Gastrocnemius medialis (tissue), 4 donors: ENCODE measurements at regions not wholly inside any gene's neighbourhood (a gene's known extent, or its start where the extent isn't known, plus 50 kb on each side); places are given as distances from the start of the nearest gene placed in this dataset.
"Not testable (repeated sequence)": the region's sequence is repeated elsewhere in the genome, so short reads cannot be mapped to it uniquely, and the experiment has no call there.

Experiments used
- ATAC-seq, 2 donors: fragments of 150-250 bp; one replicate each; pipeline ENCODE4 v1.9.1; 2016
- DNase-seq, 2 donors: peaks; one replicate each; pipeline ENCODE4 v3.0.0-alpha.2; 2019
- H3K27ac ChIP-seq, 4 donors: fragments of 200-600 bp; sonication (generic); 1 replicate in 1 of 4; 2 replicates in 3 of 4; pipeline ENCODE4 v1.5.1; 2016 to 2018; ENCODE audit warnings: mild to moderate bottlenecking in 2 of 4, moderate library complexity in 1 of 4
- H3K27me3 ChIP-seq, 3 donors: fragments of 200-600 bp; sonication (generic) in 2 of 3; 1 replicate in 1 of 3; 2 replicates in 2 of 3; pipeline versions ENCODE4 v1.5.1 to v1.6.0; 2016 to 2019; ENCODE audit warnings: mild to moderate bottlenecking in 1 of 3, moderate library complexity in 1 of 3
- H3K36me3 ChIP-seq, 2 donors: fragments of 200-600 bp; sonication (generic) in 1 of 2; one replicate each; pipeline ENCODE4 v1.5.1; 2017 to 2018
- H3K4me1 ChIP-seq, 2 donors: fragments of 200-600 bp; sonication (generic) in 1 of 2; one replicate each; pipeline ENCODE4 v1.5.1; 2016 to 2017; ENCODE audit warnings: mild to moderate bottlenecking in 2 of 2
- H3K4me3 ChIP-seq, 4 donors: fragments of 200-600 bp; sonication (generic) in 3 of 4; 1 replicate in 1 of 4; 2 replicates in 3 of 4; pipeline ENCODE4 v1.5.1; 2016 to 2019; ENCODE audit warnings: mild to moderate bottlenecking in 2 of 4
- H3K9me3 ChIP-seq, 3 donors: fragments of 200-600 bp; sonication (generic) in 2 of 3; 1 replicate in 1 of 3; 2 replicates in 2 of 3; pipeline ENCODE4 v1.5.1; 2016 to 2019
- POLR2A ChIP-seq, 2 donors: fragments of 450-650 bp; IDR thresholded peaks; one replicate each; pipeline ENCODE4 v1.6.1; 2017; ENCODE audit warnings: antibody characterized with exemption in 2 of 2, mild to moderate bottlenecking in 2 of 2, moderate library complexity in 2 of 2
- in situ Hi-C, 4 donors: fragments of 200-750 bp; cut with MboI; loops; one replicate each; pipeline versions ENCODE4 v1.15.0 to v1.8.0; 2017; ENCODE audit warnings: low sequenced_read_pairs in 4 of 4
- intact Hi-C: fragments of 100-400 bp; cut with DNase I; formaldehyde crosslinking; loops from one replicate; pipeline ENCODE4 v1.15.1; 2023; ENCODE audit warnings: low total_unique reads
- TF ChIP-seq, protein P1 (sequence below), 5 experiments: fragments of 450-650 bp in 3 of 5; fragments of 200-600 bp in 2 of 5; sonication (generic) in 2 of 5; IDR thresholded peaks in 4 of 5; conservative IDR thresholded peaks in 1 of 5; 1 replicate in 4 of 5; 2 replicates in 1 of 5; pipeline ENCODE4 v1.5.1; 2016 to 2019; ENCODE audit warnings: antibody characterized with exemption in 5 of 5, mild to moderate bottlenecking in 3 of 5, moderate library complexity in 3 of 5

DNA sequence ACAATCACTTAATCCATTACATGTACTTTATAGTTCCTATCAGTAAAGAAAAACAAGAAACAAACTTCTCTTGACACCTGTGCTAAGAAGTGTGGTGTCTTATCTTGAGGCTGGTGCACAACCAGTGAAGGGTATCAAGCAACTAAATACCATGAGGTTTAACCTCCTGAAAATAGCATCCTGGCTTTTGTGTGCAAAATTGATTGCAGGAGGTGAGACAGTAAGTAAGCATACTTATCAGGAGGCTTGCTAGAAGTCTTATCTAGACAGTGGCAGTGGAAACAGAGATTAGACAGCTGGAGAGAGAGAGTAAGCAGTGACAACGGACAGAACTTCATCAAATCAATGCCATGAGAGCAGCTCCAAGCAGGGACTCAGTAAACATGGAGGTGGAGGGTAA is 730.3 kb downstream of the DNAH5 start:
- no peak overlapping the region for H3K27ac ChIP-seq
- in situ Hi-C loops (no loop called here), intact Hi-C loops (no loop called here)
- TF ChIP-seq, protein P1, sequence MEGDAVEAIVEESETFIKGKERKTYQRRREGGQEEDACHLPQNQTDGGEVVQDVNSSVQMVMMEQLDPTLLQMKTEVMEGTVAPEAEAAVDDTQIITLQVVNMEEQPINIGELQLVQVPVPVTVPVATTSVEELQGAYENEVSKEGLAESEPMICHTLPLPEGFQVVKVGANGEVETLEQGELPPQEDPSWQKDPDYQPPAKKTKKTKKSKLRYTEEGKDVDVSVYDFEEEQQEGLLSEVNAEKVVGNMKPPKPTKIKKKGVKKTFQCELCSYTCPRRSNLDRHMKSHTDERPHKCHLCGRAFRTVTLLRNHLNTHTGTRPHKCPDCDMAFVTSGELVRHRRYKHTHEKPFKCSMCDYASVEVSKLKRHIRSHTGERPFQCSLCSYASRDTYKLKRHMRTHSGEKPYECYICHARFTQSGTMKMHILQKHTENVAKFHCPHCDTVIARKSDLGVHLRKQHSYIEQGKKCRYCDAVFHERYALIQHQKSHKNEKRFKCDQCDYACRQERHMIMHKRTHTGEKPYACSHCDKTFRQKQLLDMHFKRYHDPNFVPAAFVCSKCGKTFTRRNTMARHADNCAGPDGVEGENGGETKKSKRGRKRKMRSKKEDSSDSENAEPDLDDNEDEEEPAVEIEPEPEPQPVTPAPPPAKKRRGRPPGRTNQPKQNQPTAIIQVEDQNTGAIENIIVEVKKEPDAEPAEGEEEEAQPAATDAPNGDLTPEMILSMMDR (IDR thresholded peaks at IDR 0.05 in 4 of 5, conservative IDR thresholded peaks at IDR 0.05 in 1 of 5): no peak
- H3K27me3 ChIP-seq: no peaks in the 10 kb centered on the region
- H3K4me1 ChIP-seq: no peaks in the 10 kb centered on the region
- no peaks in the 10 kb centered on the region for H3K36me3 ChIP-seq
- H3K4me3 ChIP-seq: no peak overlapping the region
- no peak for DNase-seq
- ATAC-seq: no peak
- H3K9me3 ChIP-seq: no peaks in the 10 kb centered on the region

GRCh38 chr5:13212886-13213285 is 731.6 kb downstream of the DNAH5 start:
- DNase-seq (no peak), ATAC-seq (no peak)
- H3K4me3 ChIP-seq: no peak overlapping the region
- intact Hi-C loops: no loop called here
- TF ChIP-seq POLR2A (IDR thresholded peaks at IDR 0.05): no peak
- TF ChIP-seq, protein P1 (IDR thresholded peaks at IDR 0.05 in 4 of 5, conservative IDR thresholded peaks at IDR 0.05 in 1 of 5): no peak
- no peaks in the 10 kb centered on the region for H3K27me3 ChIP-seq
- H3K4me1 ChIP-seq: no peaks in the 10 kb centered on the region
- H3K27ac ChIP-seq: no peak overlapping the region
- in situ Hi-C loops: no loop called here
- H3K9me3 ChIP-seq: no peaks in the 10 kb centered on the region
- H3K36me3 ChIP-seq: no peaks in the 10 kb centered on the region

DNA sequence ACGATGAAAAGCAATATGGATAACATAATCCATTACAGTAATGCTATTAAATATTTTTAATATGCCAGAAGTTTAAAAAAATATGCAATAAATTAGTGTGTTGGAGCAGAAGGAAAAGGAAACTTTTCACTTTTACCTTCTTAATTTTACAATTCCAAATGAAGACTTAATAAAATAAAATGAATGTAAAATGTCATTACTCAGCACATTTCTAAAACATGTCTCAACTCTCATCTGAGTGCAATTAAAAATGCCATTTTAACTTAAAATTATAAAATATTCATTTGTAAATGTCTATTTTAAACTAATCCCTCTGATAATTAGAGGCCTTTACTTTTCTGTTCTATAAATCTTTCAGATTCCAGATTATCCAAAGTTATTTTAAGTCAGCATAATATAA is 733.4 kb downstream of the DNAH5 start:
- TF ChIP-seq, protein P1 (IDR thresholded peaks at IDR 0.05 in 4 of 5, conservative IDR thresholded peaks at IDR 0.05 in 1 of 5): no peak
- no peak for TF ChIP-seq POLR2A (IDR thresholded peaks at IDR 0.05)
- no peak for ATAC-seq
- no peak for DNase-seq
- Histone ChIP-seq H3K27me3 (no peaks in the 10 kb centered on the region), H3K9me3 (no peaks in the 10 kb centered on the region), H3K27ac (no peak overlapping the region), H3K36me3 (no peaks in the 10 kb centered on the region), H3K4me1 (no peaks in the 10 kb centered on the region), H3K4me3 (no peak overlapping the region)
- in situ Hi-C loops (no loop called here), intact Hi-C loops (no loop called here)

GRCh38 chr5:13207112-13207511 is 737.4 kb downstream of the DNAH5 start:
- no peak overlapping the region for H3K27ac ChIP-seq
- TF ChIP-seq, protein P1 (IDR thresholded peaks at IDR 0.05 in 4 of 5, conservative IDR thresholded peaks at IDR 0.05 in 1 of 5): no peak
- TF ChIP-seq POLR2A (IDR thresholded peaks at IDR 0.05): no peak
- in situ Hi-C loops: no loop called here
- no peaks in the 10 kb centered on the region for H3K4me1 ChIP-seq
- DNase-seq: no peak
- ATAC-seq: no peak
- H3K36me3 ChIP-seq: no peaks in the 10 kb centered on the region
- H3K27me3 ChIP-seq: no peaks in the 10 kb centered on the region
- intact Hi-C loops: no loop called here
- H3K9me3 ChIP-seq: no peaks in the 10 kb centered on the region
- no peak overlapping the region for H3K4me3 ChIP-seq

GRCh38 chr5:13201022-13201421 is 743.5 kb downstream of the DNAH5 start:
- intact Hi-C loops (no loop called here), in situ Hi-C loops (no loop called here)
- Histone ChIP-seq H3K27ac (no peak overlapping the region), H3K4me3 (no peak overlapping the region), H3K9me3 (no peaks in the 10 kb centered on the region), H3K36me3 (no peaks in the 10 kb centered on the region), H3K27me3 (no peaks in the 10 kb centered on the region), H3K4me1 (no peaks in the 10 kb centered on the region)
- ATAC-seq (no peak), DNase-seq (no peak)
- TF ChIP-seq, protein P1 (IDR thresholded peaks at IDR 0.05 in 4 of 5, conservative IDR thresholded peaks at IDR 0.05 in 1 of 5): no peak
- TF ChIP-seq POLR2A (IDR thresholded peaks at IDR 0.05): no peak

- intact Hi-C loops, H3K4me3 ChIP-seq, H3K36me3 ChIP-seq, DNase-seq, H3K4me1 ChIP-seq, H3K27ac ChIP-seq, H3K9me3 ChIP-seq, ATAC-seq, H3K27me3 ChIP-seq, in situ Hi-C loops: not testable (repeated sequence)
Observed at GRCh38 chr5:13198226-13198625, 746.3 kb downstream of the DNAH5 start.
